ENCODE measurements at regions not wholly inside any gene's neighbourhood (a gene's known extent, or its start where the extent isn't known, plus 50 kb on each side); places are given as distances from the start of the nearest gene placed in this dataset.

DNA sequence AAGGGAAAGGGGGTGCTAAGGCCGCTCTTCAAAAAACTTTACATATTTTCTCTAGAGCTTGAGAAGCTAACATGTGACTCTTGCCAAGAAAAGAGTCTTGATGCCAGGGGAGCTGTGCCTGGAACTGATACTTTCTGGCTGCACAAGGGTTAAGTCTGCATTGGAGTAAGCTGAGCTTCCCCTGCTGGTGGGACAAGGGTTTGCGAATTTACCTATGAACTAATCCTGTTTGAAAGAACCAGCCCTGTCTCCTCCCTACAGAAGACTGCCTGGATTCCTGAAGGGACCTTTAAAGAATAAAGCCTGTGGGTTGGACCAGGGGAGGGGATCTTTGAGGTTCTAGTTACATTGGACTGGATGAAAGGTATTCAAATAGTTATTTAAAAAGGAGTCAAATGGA lies 58.3 kb upstream of the EPHA3 start:
- TF ChIP-seq, protein P1, sequence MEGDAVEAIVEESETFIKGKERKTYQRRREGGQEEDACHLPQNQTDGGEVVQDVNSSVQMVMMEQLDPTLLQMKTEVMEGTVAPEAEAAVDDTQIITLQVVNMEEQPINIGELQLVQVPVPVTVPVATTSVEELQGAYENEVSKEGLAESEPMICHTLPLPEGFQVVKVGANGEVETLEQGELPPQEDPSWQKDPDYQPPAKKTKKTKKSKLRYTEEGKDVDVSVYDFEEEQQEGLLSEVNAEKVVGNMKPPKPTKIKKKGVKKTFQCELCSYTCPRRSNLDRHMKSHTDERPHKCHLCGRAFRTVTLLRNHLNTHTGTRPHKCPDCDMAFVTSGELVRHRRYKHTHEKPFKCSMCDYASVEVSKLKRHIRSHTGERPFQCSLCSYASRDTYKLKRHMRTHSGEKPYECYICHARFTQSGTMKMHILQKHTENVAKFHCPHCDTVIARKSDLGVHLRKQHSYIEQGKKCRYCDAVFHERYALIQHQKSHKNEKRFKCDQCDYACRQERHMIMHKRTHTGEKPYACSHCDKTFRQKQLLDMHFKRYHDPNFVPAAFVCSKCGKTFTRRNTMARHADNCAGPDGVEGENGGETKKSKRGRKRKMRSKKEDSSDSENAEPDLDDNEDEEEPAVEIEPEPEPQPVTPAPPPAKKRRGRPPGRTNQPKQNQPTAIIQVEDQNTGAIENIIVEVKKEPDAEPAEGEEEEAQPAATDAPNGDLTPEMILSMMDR (IDR thresholded peaks at IDR 0.05; ENCODE audit: unreplicated experiment in 3 of 3), result no peak
- Mint-ChIP-seq H3K27me3 (ENCODE audit: low read depth) (no peaks in the 10 kb centered on the region), H3K27ac (no peak overlapping the region), H3K36me3 (ENCODE audit: low read depth) (no peaks in the 10 kb centered on the region), H3K4me1 (no peaks in the 10 kb centered on the region), H3K9me3 (no peaks in the 10 kb centered on the region), H3K4me3 (no peak overlapping the region)

DNA sequence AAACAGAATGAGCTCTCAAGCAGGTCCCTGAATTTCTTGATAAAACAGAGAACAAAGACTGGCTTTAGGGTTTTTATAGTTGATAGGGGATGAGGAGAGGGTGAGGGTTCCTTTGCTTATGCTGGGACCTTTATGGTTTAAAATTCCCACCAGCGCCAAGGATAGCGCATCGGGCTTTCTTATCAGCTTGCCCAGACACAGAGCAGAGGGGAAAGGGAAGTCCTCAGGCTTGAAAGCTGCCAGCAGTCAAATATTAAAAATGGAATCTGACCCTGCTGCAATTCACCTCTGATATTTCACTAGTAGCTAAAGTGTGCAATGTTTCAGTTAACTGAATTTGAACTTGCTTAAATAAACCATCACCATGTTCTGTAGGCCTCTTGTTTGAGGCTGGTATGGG lies 55.0 kb upstream of the EPHA3 start:
- Mint-ChIP-seq H3K36me3 (ENCODE audit: low read depth) (no peaks in the 10 kb centered on the region), H3K27ac (no peak overlapping the region), H3K9me3 (no peaks in the 10 kb centered on the region), H3K4me1 (no peaks in the 10 kb centered on the region), H3K27me3 (ENCODE audit: low read depth) (no peaks in the 10 kb centered on the region), H3K4me3 (no peak overlapping the region)
- TF ChIP-seq, protein P1 (IDR thresholded peaks at IDR 0.05; ENCODE audit: unreplicated experiment in 3 of 3), result no peak

DNA sequence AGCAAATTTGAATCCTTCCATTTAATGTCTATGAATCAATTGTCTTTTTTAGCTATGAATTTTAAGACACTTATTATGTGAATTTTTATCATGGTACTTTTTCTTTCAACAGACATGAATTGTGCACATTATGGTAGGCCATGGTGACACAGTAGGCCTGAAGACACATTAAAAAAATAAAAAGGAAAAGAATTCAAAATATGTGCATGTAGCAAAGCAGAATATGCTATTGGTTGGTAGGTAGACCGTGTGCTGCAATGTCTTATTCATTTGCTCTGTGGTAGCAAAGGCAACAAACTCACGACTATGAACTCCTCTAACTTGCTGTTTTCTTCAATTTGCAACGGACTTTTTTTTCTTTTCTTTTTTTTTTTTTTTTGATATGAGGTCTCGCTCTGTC lies 50.0 kb upstream of the EPHA3 start:
- no peaks in the 10 kb centered on the region for H3K9me3 Mint-ChIP-seq
- H3K4me3 Mint-ChIP-seq, result no peak overlapping the region
- no peaks in the 10 kb centered on the region for H3K4me1 Mint-ChIP-seq
- H3K27ac Mint-ChIP-seq, result no peak overlapping the region
- H3K27me3 Mint-ChIP-seq (ENCODE audit: low read depth), result no peaks in the 10 kb centered on the region
- TF ChIP-seq, protein P1 (IDR thresholded peaks at IDR 0.05; ENCODE audit: unreplicated experiment in 3 of 3), result no peak
- H3K36me3 Mint-ChIP-seq (ENCODE audit: low read depth), result no peaks in the 10 kb centered on the region
